ENCODE measurements at regions not wholly inside any gene's neighbourhood (a gene's known extent, or its start where the extent isn't known, plus 50 kb on each side); places are given as distances from the start of the nearest gene placed in this dataset.
"Not testable (repeated sequence)": the region's sequence is repeated elsewhere in the genome, so short reads cannot be mapped to it uniquely, and the experiment has no call there.

GRCh38 chr16:60792437-60792836 is 1243.8 kb downstream of the CDH8 start:
- DNase-seq (ENCODE audit: low read depth): no peak

DNA sequence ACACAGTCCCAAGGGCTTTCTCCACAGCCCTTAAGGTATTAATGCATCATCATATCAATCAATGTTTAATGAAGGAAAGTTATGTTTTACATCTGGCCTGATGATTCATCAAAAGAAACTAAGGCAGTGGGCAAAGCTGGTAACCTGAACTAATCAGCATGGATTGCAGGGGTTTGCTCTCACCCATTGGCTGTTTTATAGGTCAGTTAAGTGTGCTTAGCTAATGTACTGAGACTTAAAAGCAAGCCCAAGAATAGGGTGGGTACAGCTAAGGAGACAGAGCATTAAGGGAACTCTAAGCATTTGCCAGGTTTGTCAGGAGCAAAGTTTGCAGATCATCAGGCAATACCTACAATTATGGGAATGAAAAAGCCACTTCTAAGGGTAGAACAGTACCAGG is 1247.6 kb downstream of the CDH8 start:
- DNase-seq (ENCODE audit: low read depth): no peak

GRCh38 chr16:60776281-60776680 is 1260.0 kb downstream of the CDH8 start:
- no peak for DNase-seq (ENCODE audit: low read depth)

- DNase-seq (ENCODE audit: low read depth): no peak
Measured at GRCh38 chr16:60771138-60771537, 1265.1 kb downstream of the CDH8 start.

GRCh38 chr16:60770384-60770783 is 1265.9 kb downstream of the CDH8 start:
- DNase-seq (ENCODE audit: low read depth): not testable (repeated sequence)

- DNase-seq (ENCODE audit: low read depth): no peak
Measured at GRCh38 chr16:60763869-60764268, 1272.4 kb downstream of the CDH8 start.

DNA sequence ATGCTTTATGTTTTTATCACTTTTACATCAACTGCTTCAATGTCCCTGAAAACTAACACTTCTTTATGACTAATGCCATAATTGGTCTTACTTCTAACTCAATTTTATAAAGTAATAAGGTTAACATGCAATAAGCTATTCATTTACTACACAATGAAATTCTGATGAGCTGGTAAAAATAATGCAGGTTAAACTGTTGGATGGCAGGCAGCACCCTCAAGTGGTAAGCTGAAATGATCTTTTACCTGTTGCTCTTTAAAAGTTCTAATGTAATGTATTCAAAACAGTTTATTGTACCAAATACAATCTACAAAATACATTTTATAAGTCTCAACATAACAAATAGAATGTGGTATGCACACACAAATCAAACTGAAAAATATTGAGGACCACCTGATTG is 1280.3 kb downstream of the CDH8 start:
- DNase-seq (ENCODE audit: low read depth): no peak

DNA sequence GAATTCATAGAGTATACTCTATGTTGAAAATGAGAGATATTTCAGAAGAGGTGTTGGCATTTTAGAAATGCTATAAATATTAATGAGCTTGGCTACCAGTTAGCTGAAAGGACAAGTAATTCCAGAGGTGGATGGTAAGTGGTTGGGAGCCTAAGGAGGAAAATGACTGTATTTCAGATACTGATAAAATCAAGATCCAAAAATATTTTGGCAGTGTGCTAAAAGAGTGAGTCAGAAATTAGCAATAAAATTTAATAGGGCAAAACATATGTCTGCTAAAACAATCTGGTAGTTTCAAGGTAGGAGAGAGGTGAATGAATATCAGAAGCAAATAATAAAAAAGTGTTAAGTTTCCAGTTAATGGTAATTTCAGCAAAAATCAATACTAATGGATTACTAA is 1287.9 kb downstream of the CDH8 start:
- DNase-seq (ENCODE audit: low read depth): no peak

GRCh38 chr16:60744198-60744597 is 1292.0 kb downstream of the CDH8 start:
- DNase-seq (ENCODE audit: low read depth): no peak

DNA sequence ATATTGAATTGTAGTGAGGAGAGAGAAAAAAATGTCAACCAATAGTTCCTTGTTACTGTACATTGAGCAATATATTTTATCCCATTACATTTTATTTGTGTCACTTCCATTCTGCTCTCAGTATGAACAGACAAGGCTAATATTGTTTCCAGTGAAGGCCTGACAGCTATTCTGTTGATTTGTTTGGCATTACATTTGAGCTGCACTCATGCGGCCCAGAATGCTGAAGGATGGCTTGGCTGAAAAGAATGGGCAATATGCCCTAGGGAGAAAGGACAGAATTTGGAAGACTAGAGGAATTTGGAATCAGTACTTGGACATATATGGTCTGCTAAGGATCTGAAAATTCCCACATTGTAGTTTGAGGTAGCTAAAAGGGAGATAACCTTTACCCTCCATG is 1294.4 kb downstream of the CDH8 start:
- DNase-seq (ENCODE audit: low read depth): no peak

- no peak for DNase-seq (ENCODE audit: low read depth)
Measured at GRCh38 chr16:60739737-60740683, 1296.2 kb downstream of the CDH8 start.

- no peak for DNase-seq (ENCODE audit: low read depth)
Measured at GRCh38 chr16:60731329-60732050, 1304.7 kb downstream of the CDH8 start.

- DNase-seq (ENCODE audit: low read depth): no peak
Measured at GRCh38 chr16:60729051-60729450, 1307.2 kb downstream of the CDH8 start.

GRCh38 chr16:60727851-60728250 is 1308.4 kb downstream of the CDH8 start:
- no peak for DNase-seq (ENCODE audit: low read depth)

DNA sequence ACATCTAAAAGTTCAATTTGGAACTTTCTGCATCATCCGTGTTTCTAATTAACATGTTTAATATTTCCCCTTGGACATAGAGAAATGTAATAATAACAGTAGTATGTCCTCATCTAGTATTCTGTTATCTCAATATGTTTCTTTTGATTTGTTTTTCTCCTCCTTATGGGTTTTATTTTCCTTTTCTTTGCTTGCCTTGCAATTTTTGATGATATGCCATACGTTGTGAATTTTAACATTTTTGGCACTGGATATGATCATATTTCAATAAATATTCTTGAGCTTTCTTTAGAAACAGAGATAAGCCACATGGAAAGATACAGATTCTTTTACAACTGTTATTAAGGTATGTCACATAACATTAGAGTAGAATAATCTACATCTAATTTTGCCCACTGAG is 1316.2 kb downstream of the CDH8 start:
- DNase-seq (ENCODE audit: low read depth): no peak

DNA sequence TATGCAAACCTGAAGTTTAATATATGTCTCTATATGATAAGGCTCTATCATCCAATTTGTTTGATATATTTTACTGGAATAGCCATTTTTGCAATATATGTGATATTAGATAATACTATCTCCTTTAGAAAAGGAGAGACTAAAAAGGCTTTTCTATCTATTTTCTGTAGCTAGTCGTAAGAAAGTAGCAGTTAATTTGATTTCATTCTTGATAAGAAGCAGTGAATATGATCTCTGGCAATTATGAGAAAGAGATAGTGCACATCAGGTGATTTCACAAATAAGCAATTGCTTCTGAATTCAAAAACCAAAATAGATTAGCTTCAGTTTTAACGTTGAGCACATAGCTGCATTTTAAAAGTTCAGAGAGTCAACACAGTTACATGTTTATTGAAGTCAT is 1318.4 kb downstream of the CDH8 start:
- no peak for DNase-seq (ENCODE audit: low read depth)

- no peak for DNase-seq (ENCODE audit: low read depth)
Measured at GRCh38 chr16:60712144-60712543, 1324.1 kb downstream of the CDH8 start.

DNA sequence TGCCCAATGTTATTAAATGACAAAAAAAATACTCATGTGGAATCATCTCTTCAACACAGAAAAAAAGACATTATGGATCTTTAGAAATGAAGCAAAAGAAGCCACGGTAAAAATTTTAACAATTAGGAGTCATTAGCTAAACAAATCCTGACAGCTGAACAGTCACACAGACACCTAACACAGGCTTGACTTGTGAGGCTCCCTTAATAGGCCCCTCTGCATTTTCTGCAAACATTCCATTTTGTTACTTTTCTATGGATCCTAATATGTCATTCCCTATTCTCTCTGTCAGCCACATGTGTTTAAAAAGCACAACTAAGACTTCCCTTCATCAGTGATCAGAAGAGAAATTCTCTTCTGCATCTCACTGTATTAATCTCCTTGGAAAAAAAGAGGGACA is 1331.5 kb downstream of the CDH8 start:
- no peak for DNase-seq (ENCODE audit: low read depth)

- no peak for DNase-seq (ENCODE audit: low read depth)
Measured at GRCh38 chr16:60703096-60703495, 1333.1 kb downstream of the CDH8 start.

GRCh38 chr16:60686824-60687223 is 1349.4 kb downstream of the CDH8 start:
- no peak for DNase-seq (ENCODE audit: low read depth)

DNA sequence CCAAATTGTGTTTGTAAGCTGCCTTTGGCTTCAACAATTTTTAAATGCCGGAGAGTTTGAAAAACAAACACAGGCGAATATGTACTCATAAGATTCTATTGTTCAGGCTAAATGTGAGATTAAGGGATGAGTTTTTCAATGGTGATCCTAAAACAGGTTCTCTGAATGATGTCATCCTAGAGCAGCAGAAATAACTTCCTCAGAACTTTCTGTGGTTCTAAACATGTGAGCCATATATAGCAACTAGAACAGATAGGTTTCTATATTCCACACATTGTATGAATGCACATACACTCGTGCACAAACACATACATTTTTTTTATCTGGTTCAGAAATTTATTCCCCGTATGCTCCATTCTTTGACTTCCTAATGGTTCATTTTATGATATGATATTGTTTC is 1352.2 kb downstream of the CDH8 start:
- DNase-seq (ENCODE audit: low read depth): no peak

DNA sequence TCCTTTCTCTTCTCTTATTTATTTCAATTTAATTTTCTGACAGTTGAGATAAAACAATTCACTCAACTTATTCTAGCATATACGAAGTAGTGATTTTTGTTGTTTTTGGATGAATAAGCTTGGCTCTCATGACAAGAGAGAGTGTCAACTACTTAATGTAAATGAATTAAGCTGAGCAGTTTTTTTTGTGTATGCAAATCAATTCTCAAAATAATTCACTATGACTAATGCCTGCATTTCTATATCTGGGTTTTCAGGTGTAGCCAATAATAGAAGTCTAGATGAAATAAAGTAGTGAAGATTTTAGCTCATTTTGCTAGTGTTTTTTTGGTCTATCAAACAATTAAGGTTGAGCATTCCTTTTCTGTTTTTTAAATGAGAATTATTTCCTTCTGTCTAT is 1354.0 kb downstream of the CDH8 start:
- no peak for DNase-seq (ENCODE audit: low read depth)

- no peak for DNase-seq (ENCODE audit: low read depth)
Measured at GRCh38 chr16:60681043-60681442, 1355.2 kb downstream of the CDH8 start.

All from activated T-cell treated with anti-CD3 and anti-CD28 coated beads for 1 hour (primary cell).